ENCODE measurements at regions not wholly inside any gene's neighbourhood (a gene's known extent, or its start where the extent isn't known, plus 50 kb on each side); places are given as distances from the start of the nearest gene placed in this dataset.
"Not testable (repeated sequence)": the region's sequence is repeated elsewhere in the genome, so short reads cannot be mapped to it uniquely, and the experiment has no call there.

GRCh38 chr12:61251076-61251475, 1009.1 kb upstream of the USP15 start:
- TF ChIP-seq, protein P1, sequence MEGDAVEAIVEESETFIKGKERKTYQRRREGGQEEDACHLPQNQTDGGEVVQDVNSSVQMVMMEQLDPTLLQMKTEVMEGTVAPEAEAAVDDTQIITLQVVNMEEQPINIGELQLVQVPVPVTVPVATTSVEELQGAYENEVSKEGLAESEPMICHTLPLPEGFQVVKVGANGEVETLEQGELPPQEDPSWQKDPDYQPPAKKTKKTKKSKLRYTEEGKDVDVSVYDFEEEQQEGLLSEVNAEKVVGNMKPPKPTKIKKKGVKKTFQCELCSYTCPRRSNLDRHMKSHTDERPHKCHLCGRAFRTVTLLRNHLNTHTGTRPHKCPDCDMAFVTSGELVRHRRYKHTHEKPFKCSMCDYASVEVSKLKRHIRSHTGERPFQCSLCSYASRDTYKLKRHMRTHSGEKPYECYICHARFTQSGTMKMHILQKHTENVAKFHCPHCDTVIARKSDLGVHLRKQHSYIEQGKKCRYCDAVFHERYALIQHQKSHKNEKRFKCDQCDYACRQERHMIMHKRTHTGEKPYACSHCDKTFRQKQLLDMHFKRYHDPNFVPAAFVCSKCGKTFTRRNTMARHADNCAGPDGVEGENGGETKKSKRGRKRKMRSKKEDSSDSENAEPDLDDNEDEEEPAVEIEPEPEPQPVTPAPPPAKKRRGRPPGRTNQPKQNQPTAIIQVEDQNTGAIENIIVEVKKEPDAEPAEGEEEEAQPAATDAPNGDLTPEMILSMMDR (IDR thresholded peaks at IDR 0.05), result no peak
- no peak overlapping the region for H3K27ac ChIP-seq
- H3K4me1 ChIP-seq, result no peaks in the 10 kb centered on the region
- H3K9me3 ChIP-seq, result no peaks in the 10 kb centered on the region
- DNase-seq (ENCODE audit: low spot score in 2 of 2), result no peak
- no peaks in the 10 kb centered on the region for H3K27me3 ChIP-seq
- no peak overlapping the region for H3K4me3 ChIP-seq
- intact Hi-C loops (cut with DNase I), result no loop called here
- H3K36me3 ChIP-seq, result no peaks in the 10 kb centered on the region

- DNase-seq (ENCODE audit: low spot score in 2 of 2), result no peak
- Histone ChIP-seq H3K9me3 (no peaks in the 10 kb centered on the region), H3K4me1 (no peaks in the 10 kb centered on the region), H3K36me3 (no peaks in the 10 kb centered on the region), H3K4me3 (no peak overlapping the region), H3K27ac (no peak overlapping the region), H3K27me3 (no peaks in the 10 kb centered on the region)
- TF ChIP-seq, protein P1 (IDR thresholded peaks at IDR 0.05), result no peak
- intact Hi-C loops (cut with DNase I), result no loop called here
Observed at GRCh38 chr12:61254225-61254624, 1006.0 kb upstream of the USP15 start.

DNA sequence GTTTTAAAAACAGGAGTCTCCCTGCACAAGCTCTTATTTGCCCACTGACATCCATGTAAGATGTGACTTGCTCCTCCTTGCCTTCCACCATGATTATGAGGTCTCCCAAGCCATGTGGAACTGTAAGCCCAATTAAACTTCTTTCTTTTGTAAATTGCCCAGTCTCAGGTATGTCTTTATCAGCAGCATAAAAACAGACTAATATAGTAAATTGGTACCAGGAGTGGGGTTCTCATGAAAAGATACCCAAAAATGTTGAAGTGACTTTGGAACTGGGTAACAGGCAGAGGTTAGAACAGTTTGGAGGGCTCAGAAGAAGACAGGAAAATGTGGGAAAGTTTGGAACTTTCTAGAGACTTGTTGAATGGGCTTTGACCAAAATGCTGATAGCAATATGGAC, 995.9 kb upstream of the USP15 start:
- peaks cover 0 to 11% of the 10 kb centered on the region in 2 donors for H3K9me3 ChIP-seq
- H3K4me3 ChIP-seq; H3K36me3 ChIP-seq; H3K4me1 ChIP-seq; H3K27me3 ChIP-seq; H3K27ac ChIP-seq; DNase-seq (ENCODE audit: low spot score in 2 of 2); intact Hi-C loops (cut with DNase I): not testable (repeated sequence)

- intact Hi-C loops (cut with DNase I), result no loop called here
- Histone ChIP-seq H3K9me3 (peaks cover 0 to 11% of the 10 kb centered on the region in 2 donors), H3K4me3 (no peak overlapping the region), H3K27ac (no peak overlapping the region), H3K36me3 (no peaks in the 10 kb centered on the region), H3K4me1 (no peaks in the 10 kb centered on the region), H3K27me3 (no peaks in the 10 kb centered on the region)
- DNase-seq (ENCODE audit: low spot score in 2 of 2), result no peak
- TF ChIP-seq, protein P1 (IDR thresholded peaks at IDR 0.05), result no peak
Observed at GRCh38 chr12:61267474-61267873, 992.7 kb upstream of the USP15 start.

- DNase-seq (ENCODE audit: low spot score in 2 of 2), result no peak
- H3K27ac ChIP-seq, result no peak overlapping the region
- H3K27me3 ChIP-seq, result no peaks in the 10 kb centered on the region
- H3K9me3 ChIP-seq, result no peaks in the 10 kb centered on the region
- TF ChIP-seq, protein P1 (IDR thresholded peaks at IDR 0.05), result no peak
- no peaks in the 10 kb centered on the region for H3K4me1 ChIP-seq
- no peaks in the 10 kb centered on the region for H3K36me3 ChIP-seq
- intact Hi-C loops (cut with DNase I), result no loop called here
- no peak overlapping the region for H3K4me3 ChIP-seq
Observed at GRCh38 chr12:61272441-61272840, 987.8 kb upstream of the USP15 start.

DNA sequence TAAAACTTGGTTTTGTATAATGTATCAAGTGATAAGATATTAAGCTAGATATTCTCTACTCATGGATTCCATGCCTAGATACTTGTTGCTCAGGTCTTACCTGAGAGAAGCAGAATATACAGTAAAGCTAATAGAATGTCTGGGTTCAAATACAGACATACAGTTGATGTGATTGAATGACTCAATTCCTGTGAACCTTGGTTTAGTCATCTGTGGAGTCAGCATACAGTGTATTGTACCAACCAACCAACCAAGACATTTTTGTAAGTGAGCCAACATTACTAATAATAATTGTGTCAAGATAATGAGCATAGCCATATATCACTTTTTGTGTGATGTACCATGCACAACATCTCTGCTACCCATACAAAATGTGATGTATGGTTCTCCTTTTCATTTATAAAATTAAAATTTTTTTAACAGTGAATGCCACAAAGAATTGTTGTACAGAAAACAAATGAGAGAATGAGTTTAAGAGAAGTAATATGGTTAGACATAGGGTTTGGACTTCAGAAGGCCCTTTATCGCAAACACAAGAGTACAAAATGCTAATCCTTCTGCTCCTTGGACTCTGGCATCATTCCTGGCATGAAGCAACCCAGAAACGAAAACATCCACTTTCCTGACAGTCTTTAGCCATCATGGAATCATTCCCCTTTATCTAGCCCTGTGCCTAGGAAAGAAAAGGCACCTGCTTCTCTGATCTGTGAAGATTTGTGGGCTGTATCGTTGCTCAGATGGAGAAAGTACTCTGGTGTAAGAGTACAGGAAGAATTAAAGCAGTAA, 977.2 kb upstream of the USP15 start:
- no peak overlapping the region for H3K4me3 ChIP-seq
- no peaks in the 10 kb centered on the region for H3K27me3 ChIP-seq
- H3K4me1 ChIP-seq, result no peaks in the 10 kb centered on the region
- DNase-seq (ENCODE audit: low spot score in 2 of 2), result no peak
- H3K27ac ChIP-seq, result no peak overlapping the region
- intact Hi-C loops (cut with DNase I), result no loop called here
- H3K9me3 ChIP-seq, result peaks cover 2 to 18% of the 10 kb centered on the region in 2 donors
- TF ChIP-seq, protein P1 (IDR thresholded peaks at IDR 0.05), result no peak
- H3K36me3 ChIP-seq, result no peaks in the 10 kb centered on the region

All from ascending aorta (tissue), 2 donors.